ENCODE measurements at regions not wholly inside any gene's neighbourhood (a gene's known extent, or its start where the extent isn't known, plus 50 kb on each side); places are given as distances from the start of the nearest gene placed in this dataset.

DNA sequence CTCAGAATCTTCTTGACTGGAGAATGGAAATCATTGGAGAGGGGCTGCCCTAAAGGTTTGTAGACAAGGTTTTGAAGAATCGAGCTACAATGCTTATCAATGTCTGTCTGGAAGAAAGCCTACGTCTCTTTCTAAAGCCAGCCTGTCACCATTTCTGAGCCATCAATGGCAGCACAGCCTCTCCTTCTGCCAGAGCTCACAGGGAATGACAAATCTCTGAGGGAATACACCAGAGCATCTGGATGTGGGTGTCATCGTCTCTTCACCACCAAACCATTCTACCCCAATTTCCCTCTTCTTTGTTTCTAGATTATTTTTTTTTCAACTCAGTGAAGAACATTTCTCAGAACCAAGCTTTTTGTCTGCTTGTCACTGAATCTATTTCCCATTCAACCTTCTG is 349.7 kb downstream of the EMP1 start:
- no peak for DNase-seq (ENCODE audit: low read depth in 1 of 2, low spot score in 1 of 2)
- H3K4me3 ChIP-seq (replicated peaks; ENCODE audit: insufficient read depth, low read length): no peak overlapping the region
- TF ChIP-seq, protein P1, sequence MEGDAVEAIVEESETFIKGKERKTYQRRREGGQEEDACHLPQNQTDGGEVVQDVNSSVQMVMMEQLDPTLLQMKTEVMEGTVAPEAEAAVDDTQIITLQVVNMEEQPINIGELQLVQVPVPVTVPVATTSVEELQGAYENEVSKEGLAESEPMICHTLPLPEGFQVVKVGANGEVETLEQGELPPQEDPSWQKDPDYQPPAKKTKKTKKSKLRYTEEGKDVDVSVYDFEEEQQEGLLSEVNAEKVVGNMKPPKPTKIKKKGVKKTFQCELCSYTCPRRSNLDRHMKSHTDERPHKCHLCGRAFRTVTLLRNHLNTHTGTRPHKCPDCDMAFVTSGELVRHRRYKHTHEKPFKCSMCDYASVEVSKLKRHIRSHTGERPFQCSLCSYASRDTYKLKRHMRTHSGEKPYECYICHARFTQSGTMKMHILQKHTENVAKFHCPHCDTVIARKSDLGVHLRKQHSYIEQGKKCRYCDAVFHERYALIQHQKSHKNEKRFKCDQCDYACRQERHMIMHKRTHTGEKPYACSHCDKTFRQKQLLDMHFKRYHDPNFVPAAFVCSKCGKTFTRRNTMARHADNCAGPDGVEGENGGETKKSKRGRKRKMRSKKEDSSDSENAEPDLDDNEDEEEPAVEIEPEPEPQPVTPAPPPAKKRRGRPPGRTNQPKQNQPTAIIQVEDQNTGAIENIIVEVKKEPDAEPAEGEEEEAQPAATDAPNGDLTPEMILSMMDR (IDR thresholded peaks at IDR 0.05; ENCODE audit: insufficient read depth, low read length): no peak
- TF ChIP-seq, protein P2, sequence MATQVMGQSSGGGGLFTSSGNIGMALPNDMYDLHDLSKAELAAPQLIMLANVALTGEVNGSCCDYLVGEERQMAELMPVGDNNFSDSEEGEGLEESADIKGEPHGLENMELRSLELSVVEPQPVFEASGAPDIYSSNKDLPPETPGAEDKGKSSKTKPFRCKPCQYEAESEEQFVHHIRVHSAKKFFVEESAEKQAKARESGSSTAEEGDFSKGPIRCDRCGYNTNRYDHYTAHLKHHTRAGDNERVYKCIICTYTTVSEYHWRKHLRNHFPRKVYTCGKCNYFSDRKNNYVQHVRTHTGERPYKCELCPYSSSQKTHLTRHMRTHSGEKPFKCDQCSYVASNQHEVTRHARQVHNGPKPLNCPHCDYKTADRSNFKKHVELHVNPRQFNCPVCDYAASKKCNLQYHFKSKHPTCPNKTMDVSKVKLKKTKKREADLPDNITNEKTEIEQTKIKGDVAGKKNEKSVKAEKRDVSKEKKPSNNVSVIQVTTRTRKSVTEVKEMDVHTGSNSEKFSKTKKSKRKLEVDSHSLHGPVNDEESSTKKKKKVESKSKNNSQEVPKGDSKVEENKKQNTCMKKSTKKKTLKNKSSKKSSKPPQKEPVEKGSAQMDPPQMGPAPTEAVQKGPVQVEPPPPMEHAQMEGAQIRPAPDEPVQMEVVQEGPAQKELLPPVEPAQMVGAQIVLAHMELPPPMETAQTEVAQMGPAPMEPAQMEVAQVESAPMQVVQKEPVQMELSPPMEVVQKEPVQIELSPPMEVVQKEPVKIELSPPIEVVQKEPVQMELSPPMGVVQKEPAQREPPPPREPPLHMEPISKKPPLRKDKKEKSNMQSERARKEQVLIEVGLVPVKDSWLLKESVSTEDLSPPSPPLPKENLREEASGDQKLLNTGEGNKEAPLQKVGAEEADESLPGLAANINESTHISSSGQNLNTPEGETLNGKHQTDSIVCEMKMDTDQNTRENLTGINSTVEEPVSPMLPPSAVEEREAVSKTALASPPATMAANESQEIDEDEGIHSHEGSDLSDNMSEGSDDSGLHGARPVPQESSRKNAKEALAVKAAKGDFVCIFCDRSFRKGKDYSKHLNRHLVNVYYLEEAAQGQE (IDR thresholded peaks at IDR 0.05; ENCODE audit: insufficient replicate concordance, low read depth): no peak
- no peak for TF ChIP-seq GABPA (IDR thresholded peaks at IDR 0.05; ENCODE audit: low read depth)
- no peak for TF ChIP-seq POLR2AphosphoS5 (IDR thresholded peaks at IDR 0.05; ENCODE audit: low read depth)
- no peak for TF ChIP-seq SPI1 (IDR thresholded peaks at IDR 0.05; ENCODE audit: borderline replicate concordance, low read depth)
- peaks cover 8% of the 10 kb centered on the region for H3K27me3 ChIP-seq (ENCODE audit: insufficient read depth, poor library complexity, severe bottlenecking)
- H3K27ac ChIP-seq (replicated peaks): no peak overlapping the region

DNA sequence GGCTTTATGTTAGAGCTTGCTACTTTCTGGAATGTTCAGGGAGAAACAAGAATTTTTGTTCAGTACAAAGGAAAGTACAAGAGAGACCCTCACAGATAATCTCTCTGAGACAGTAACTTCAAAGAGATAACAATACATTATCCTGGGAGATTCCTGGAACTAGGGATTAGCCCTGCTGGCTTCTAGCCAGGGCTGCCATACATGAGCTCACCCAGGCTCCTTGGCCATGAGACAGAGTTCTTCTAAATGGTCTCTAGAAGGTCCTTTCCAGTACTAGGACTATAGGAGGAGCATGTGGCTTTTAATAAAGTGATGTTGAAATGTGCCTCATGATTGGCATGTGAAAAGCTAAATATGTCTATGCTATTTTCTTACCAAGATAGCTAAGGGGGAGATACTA is 342.5 kb downstream of the EMP1 start:
- Histone ChIP-seq H3K4me3 (replicated peaks; ENCODE audit: insufficient read depth, low read length) (no peak overlapping the region), H3K27me3 (ENCODE audit: insufficient read depth, poor library complexity, severe bottlenecking) (no peaks in the 10 kb centered on the region), H3K27ac (replicated peaks) (no peak overlapping the region)
- TF ChIP-seq, protein P1 (IDR thresholded peaks at IDR 0.05; ENCODE audit: insufficient read depth, low read length): no peak
- no peak for DNase-seq (ENCODE audit: low read depth in 1 of 2, low spot score in 1 of 2)

DNA sequence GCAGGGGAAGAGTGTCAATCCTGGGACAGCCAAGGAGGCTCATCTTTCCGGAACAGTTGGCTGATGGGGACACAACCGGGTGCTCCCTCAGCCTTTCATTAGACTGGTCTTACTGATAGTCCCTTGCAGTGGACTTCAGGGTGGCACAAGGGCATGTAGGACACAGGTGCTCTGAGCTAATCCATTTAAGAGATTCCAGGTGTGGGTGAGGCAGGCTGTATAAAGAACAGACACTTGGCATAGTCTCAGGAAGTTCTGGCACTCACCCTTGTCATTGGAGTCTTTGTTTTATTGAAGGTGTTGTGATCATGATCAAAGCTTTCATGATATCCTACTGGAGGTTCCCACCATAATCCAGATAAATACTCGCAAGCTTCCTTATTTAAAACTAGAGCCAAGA is 341.6 kb downstream of the EMP1 start:
- Histone ChIP-seq H3K27me3 (ENCODE audit: insufficient read depth, poor library complexity, severe bottlenecking) (no peaks in the 10 kb centered on the region), H3K27ac (replicated peaks) (no peak overlapping the region), H3K4me3 (replicated peaks; ENCODE audit: insufficient read depth, low read length) (no peak overlapping the region)
- TF ChIP-seq POLR2AphosphoS5 (IDR thresholded peaks at IDR 0.05; ENCODE audit: low read depth): no peak
- no peak for TF ChIP-seq GABPA (IDR thresholded peaks at IDR 0.05; ENCODE audit: low read depth)
- TF ChIP-seq, protein P1 (IDR thresholded peaks at IDR 0.05; ENCODE audit: insufficient read depth, low read length): no peak
- TF ChIP-seq SPI1 (IDR thresholded peaks at IDR 0.05; ENCODE audit: borderline replicate concordance, low read depth): no peak
- TF ChIP-seq, protein P2 (IDR thresholded peaks at IDR 0.05; ENCODE audit: insufficient replicate concordance, low read depth): no peak
- DNase-seq (ENCODE audit: low read depth in 1 of 2, low spot score in 1 of 2): no peak

DNA sequence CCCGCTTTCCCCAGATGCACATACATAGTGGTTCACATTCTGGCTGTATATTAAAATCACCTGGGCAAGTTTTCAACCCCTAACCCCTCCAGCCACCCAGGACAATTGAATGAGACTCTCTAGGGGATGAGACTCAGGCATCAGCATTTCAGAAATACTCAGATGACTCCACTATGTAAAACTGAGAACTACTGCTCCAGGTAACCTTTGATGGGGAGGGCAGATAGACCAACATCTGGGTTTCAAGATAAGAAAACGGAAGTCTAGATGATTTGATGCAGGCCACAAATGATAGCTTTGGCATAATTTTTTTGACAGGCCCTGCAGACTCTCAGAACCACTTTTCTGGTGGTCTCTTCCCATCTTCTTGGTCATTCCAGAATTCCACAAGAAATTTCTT is 341.1 kb downstream of the EMP1 start:
- no peak for TF ChIP-seq POLR2AphosphoS5 (IDR thresholded peaks at IDR 0.05; ENCODE audit: low read depth)
- no peak for TF ChIP-seq SPI1 (IDR thresholded peaks at IDR 0.05; ENCODE audit: borderline replicate concordance, low read depth)
- TF ChIP-seq GABPA (IDR thresholded peaks at IDR 0.05; ENCODE audit: low read depth): no peak
- TF ChIP-seq, protein P1 (IDR thresholded peaks at IDR 0.05; ENCODE audit: insufficient read depth, low read length): no peak
- TF ChIP-seq, protein P2 (IDR thresholded peaks at IDR 0.05; ENCODE audit: insufficient replicate concordance, low read depth): no peak
- no peak overlapping the region for H3K27ac ChIP-seq (replicated peaks)
- H3K4me3 ChIP-seq (replicated peaks; ENCODE audit: insufficient read depth, low read length): no peak overlapping the region
- H3K27me3 ChIP-seq (ENCODE audit: insufficient read depth, poor library complexity, severe bottlenecking): no peaks in the 10 kb centered on the region
- no peak for DNase-seq (ENCODE audit: low read depth in 1 of 2, low spot score in 1 of 2)
